GM21390 (cell line): ENCODE measurements at regions not wholly inside any gene's neighbourhood (a gene's known extent, or its start where the extent isn't known, plus 50 kb on each side); places are given as distances from the start of the nearest gene placed in this dataset.

Experiments
- ATAC-seq: cut with Tn5 transposase; IDR thresholded peaks from one replicate; pipeline ENCODE4 v1.9.1; 2021; ENCODE audit not compliant: unreplicated experiment

GRCh38 chr11:8323161-8323935 is 59.7 kb upstream of the LMO1 start:
- no peak for ATAC-seq

DNA sequence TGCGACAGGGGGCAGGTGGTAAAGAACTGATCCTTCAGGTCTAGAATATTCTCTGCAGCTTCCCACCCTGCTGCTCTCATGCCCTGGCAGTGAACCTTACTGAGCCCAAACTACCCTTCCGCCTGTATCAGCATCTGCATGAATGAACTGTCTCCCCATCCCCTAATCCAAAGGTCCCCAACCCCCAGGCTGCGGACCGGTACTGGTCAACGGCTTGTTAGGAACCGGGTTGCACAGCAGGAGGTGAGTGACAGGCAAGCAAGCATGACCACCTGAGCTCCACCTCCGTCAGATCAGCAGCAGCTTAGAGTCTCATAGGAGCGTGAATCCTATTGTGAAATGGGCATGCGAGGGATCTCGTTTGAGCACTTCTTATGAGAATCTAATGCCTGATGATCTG is 58.2 kb upstream of the LMO1 start:
- no peak for ATAC-seq

GRCh38 chr11:8320076-8320475 is 56.4 kb upstream of the LMO1 start:
- no peak for ATAC-seq

GRCh38 chr11:8318536-8318935 is 54.9 kb upstream of the LMO1 start:
- no peak for ATAC-seq

DNA sequence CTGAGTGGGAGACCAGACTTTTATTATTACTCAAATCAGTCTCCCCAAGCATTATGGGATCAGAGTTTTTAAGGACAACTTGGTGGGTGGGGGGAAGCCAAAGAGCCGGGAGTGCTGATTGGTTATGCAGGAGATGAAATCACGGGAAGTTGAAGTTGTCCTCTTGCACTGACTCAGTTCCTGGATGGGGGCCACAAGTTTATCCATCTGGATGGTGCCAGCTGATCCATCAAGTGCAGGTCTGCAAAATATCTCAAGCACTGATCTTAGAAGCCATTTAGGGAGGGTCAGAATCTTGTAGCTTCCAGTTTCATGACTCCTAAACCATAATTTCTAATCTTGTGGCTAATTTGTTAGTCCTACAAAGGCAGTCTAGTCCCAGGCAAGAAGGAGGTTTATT is 53.5 kb upstream of the LMO1 start:
- no peak for ATAC-seq

GRCh38 chr11:8315954-8316353 is 52.3 kb upstream of the LMO1 start:
- ATAC-seq, result no peak

DNA sequence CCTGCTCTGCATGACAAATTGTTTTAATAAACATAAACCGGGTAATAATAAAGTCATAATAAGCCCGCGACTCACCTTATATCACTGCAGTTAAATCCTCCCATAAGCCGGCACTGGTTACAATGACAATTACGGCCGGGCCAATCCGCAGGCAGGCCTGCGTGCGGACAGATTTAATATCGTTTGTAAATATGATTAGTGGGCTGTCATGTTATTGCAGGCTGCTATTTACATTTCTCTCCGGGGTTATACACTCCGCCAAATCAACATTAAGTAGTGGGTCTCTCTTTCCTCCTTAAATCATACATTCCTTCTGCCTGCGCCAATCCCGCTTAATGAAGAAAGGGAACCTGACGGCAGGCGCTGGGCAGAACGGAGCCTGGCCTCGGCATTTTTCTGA is 51.8 kb upstream of the LMO1 start:
- no peak for ATAC-seq

DNA sequence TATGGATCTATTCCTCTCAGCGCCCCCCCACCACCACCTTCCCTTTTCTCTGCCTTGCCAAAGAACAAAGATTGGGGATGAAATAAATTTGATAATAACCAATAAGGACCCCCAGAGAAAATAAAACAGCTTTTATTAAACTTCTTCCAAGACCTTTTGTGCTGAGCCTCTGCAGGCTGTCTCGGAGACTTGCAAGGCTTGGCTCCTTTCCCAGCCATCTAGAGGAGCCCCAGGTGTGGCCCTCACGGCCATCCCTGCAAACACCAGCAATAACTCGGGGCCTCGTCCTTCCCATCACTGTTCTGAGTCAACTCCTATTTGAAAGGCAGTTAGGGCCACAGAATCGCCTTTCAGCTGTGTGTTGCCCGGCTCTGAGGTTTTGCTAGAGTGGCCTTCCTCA is 51.2 kb upstream of the LMO1 start:
- no peak for ATAC-seq

- ATAC-seq, result no peak
Observed at GRCh38 chr11:8313504-8314090, 49.9 kb upstream of the LMO1 start.
